Nephron progenitor cell (in vitro differentiated cells): ENCODE measurements at regions not wholly inside any gene's neighbourhood (a gene's known extent, or its start where the extent isn't known, plus 50 kb on each side); places are given as distances from the start of the nearest gene placed in this dataset.

Experiments
- DNase-seq: peaks from one replicate; pipeline ENCODE4 v3.0.0; 2021
- H3K27ac Mint-ChIP-seq: 2 replicates; pipeline ENCODE4 v1.8.0; 2021; ENCODE audit warnings: mild to moderate bottlenecking, moderate library complexity, mixed read lengths
- H3K27me3 Mint-ChIP-seq: 2 replicates; pipeline ENCODE4 v1.8.0; 2021; ENCODE audit warnings: mild to moderate bottlenecking, low read depth, mixed read lengths; ENCODE audit not compliant: poor library complexity
- H3K36me3 Mint-ChIP-seq: 2 replicates; pipeline ENCODE4 v1.8.0; 2021; ENCODE audit warnings: low read depth, mixed read lengths
- H3K4me1 Mint-ChIP-seq: 2 replicates; pipeline ENCODE4 v1.8.0; 2021; ENCODE audit warnings: mixed read lengths
- H3K4me3 Mint-ChIP-seq: 2 replicates; pipeline ENCODE4 v1.8.0; 2021; ENCODE audit warnings: mild to moderate bottlenecking, moderate library complexity, mixed read lengths
- H3K9me3 Mint-ChIP-seq: 2 replicates; pipeline ENCODE4 v1.8.0; 2021; ENCODE audit warnings: mild to moderate bottlenecking, moderate library complexity, mixed read lengths
- CTCF ChIP-seq: fragments of 200-600 bp; sonication (generic); IDR thresholded peaks from 2 replicates; pipeline ENCODE4 v1.5.0; 2021; ENCODE audit warnings: antibody characterized with exemption

- Mint-ChIP-seq H3K4me1 (no peaks in the 10 kb centered on the region), H3K4me3 (no peak overlapping the region), H3K9me3 (no peaks in the 10 kb centered on the region), H3K27ac (no peak overlapping the region), H3K36me3 (no peaks in the 10 kb centered on the region), H3K27me3 (no peaks in the 10 kb centered on the region)
- no peak for DNase-seq
- TF ChIP-seq CTCF, result no peak
Observed at GRCh38 chr18:54521846-54522245, 69.2 kb upstream of the DYNAP start.

- no peaks in the 10 kb centered on the region for H3K36me3 Mint-ChIP-seq
- TF ChIP-seq CTCF, result no peak
- H3K9me3 Mint-ChIP-seq, result peaks cover 7% of the 10 kb centered on the region
- DNase-seq, result no peak
- no peak overlapping the region for H3K27ac Mint-ChIP-seq
- H3K4me3 Mint-ChIP-seq, result no peak overlapping the region
- H3K4me1 Mint-ChIP-seq, result peaks cover 26% of the 10 kb centered on the region
- no peaks in the 10 kb centered on the region for H3K27me3 Mint-ChIP-seq
Observed at GRCh38 chr18:54528942-54529376, 62.1 kb upstream of the DYNAP start.

GRCh38 chr18:54529444-54529843 is 61.6 kb upstream of the DYNAP start:
- no peaks in the 10 kb centered on the region for H3K36me3 Mint-ChIP-seq
- no peak for TF ChIP-seq CTCF
- H3K27me3 Mint-ChIP-seq, result no peaks in the 10 kb centered on the region
- H3K4me1 Mint-ChIP-seq, result peaks cover 26% of the 10 kb centered on the region
- no peak overlapping the region for H3K27ac Mint-ChIP-seq
- H3K9me3 Mint-ChIP-seq, result peaks cover 9% of the 10 kb centered on the region
- no peak overlapping the region for H3K4me3 Mint-ChIP-seq
- DNase-seq, result no peak

- Mint-ChIP-seq H3K4me3 (no peak overlapping the region), H3K36me3 (no peaks in the 10 kb centered on the region), H3K9me3 (peaks cover 9% of the 10 kb centered on the region), H3K4me1 (peaks cover 26% of the 10 kb centered on the region), H3K27me3 (no peaks in the 10 kb centered on the region), H3K27ac (no peak overlapping the region)
- DNase-seq, result no peak
- no peak for TF ChIP-seq CTCF
Observed at GRCh38 chr18:54530285-54530684, 60.8 kb upstream of the DYNAP start.

GRCh38 chr18:54531402-54532065 is 59.5 kb upstream of the DYNAP start:
- Mint-ChIP-seq H3K9me3 (peaks cover 9% of the 10 kb centered on the region), H3K4me3 (no peak overlapping the region), H3K4me1 (peaks cover 26% of the 10 kb centered on the region), H3K36me3 (no peaks in the 10 kb centered on the region), H3K27ac (peak overlapping the region; percentile 6), H3K27me3 (no peaks in the 10 kb centered on the region)
- no peak for TF ChIP-seq CTCF
- no peak for DNase-seq

- Mint-ChIP-seq H3K36me3 (no peaks in the 10 kb centered on the region), H3K4me3 (no peak overlapping the region), H3K4me1 (peaks cover 26% of the 10 kb centered on the region), H3K27me3 (no peaks in the 10 kb centered on the region), H3K9me3 (peaks cover 9% of the 10 kb centered on the region), H3K27ac (no peak overlapping the region)
- no peak for TF ChIP-seq CTCF
- no peak for DNase-seq
Observed at GRCh38 chr18:54532222-54532621, 58.8 kb upstream of the DYNAP start.
